ENCODE measurements at regions not wholly inside any gene's neighbourhood (a gene's known extent, or its start where the extent isn't known, plus 50 kb on each side); places are given as distances from the start of the nearest gene placed in this dataset.

DNA sequence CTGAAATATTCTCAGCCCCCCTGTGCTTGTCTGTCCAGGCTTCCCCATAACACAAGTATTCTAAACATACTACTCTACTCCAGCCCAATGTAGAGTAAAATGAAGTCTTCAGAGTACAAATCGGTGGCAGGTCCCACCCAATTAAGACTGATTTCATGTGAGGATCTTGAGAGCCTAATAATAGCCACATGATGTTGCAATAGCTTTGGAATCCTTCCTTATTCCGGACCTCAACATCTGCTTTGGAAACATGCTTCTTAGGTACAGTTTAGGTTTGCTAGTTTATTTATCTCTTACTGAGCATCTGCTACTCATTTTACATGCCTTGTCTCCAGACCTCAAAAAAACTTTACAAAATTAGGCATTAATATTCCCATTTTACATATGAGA, 207.3 kb upstream of the RAB6C start:
- Histone ChIP-seq H3F3A (replicated peaks; ENCODE audit: insufficient read depth) (no peaks in the 10 kb centered on the region), H3K9ac (no peak overlapping the region), H3K4me3 (ENCODE audit: low read depth in 2 of 2, low read length in 1 of 2) (no peak overlapping the region), H3K27me3 (ENCODE audit: insufficient read depth) (no peaks in the 10 kb centered on the region), H3K4me1 (ENCODE audit: control insufficient read depth in 1 of 2, insufficient read depth in 2 of 2, low read depth in 1 of 2, low read length in 1 of 2) (peaks cover 0 to 6% of the 10 kb centered on the region in 2 experiments; a peak in 1 of 4 replicates), H3K27ac (ENCODE audit: low read depth in 2 of 2, low read length in 1 of 2) (no peak overlapping the region), H2AFZ (ENCODE audit: low read depth) (no peak overlapping the region), H3K9me2 (no peaks in the 10 kb centered on the region), H3K4me2 (no peak overlapping the region), H3K9me3 (no peaks in the 10 kb centered on the region), H4K20me1 (ENCODE audit: insufficient read depth) (no peaks in the 10 kb centered on the region), H3K36me3 (replicated peaks in 1 of 2; ENCODE audit: control insufficient read depth in 1 of 2, insufficient read depth in 2 of 2, low read length in 1 of 2) (no peaks in the 10 kb centered on the region), H3K79me2 (ENCODE audit: insufficient read depth) (no peaks in the 10 kb centered on the region)
- no peak for TF ChIP-seq TEAD4 (IDR thresholded peaks at IDR 0.05; ENCODE audit: borderline replicate concordance, insufficient read depth)
- WGBS (ENCODE audit: low lambda C conversion rate), result 19% methylated on average over 2 of the region's 2 CpGs
- ChIA-PET CTCF (no interaction called here), POLR2A (no interaction called here)
- no peak for DNase-seq

DNA sequence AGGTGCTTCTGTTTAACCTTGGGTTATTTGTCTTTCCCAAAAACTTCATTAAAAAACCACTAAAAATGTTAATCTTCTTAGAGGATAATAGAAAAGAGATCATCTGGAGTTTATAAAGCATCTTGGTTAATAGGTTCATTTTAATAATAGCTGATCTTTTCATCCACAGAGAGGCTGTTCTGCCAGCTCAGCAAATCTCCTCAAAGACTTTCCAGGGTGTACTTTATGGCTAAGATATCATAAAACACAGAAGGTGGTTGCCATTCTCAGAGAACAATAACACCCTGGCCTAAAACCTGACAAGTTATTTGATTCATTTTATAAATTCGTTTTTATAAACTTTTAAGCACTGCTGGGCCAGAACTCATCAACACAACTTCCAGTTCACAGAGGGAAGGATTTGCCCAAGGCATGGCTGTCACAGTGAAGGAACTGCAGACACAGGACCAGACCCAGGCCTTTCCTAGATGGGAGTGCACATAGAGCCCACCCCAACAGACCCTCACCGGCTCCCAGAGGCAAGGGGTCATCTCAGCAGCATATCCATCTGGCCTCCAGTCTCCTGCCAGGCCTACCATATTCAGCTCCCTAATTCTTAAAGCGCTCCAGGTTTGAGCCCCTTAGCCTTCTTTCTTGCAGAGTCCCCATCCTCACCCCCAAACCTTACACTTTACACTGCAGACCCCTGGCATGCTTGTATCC, 203.4 kb upstream of the RAB6C start:
- Histone ChIP-seq H3K9me3 (no peaks in the 10 kb centered on the region), H3K9me2 (no peaks in the 10 kb centered on the region), H3K4me1 (ENCODE audit: control insufficient read depth in 1 of 2, insufficient read depth in 2 of 2, low read depth in 1 of 2, low read length in 1 of 2) (peaks cover 0 to 8% of the 10 kb centered on the region in 2 experiments; a peak in 1 of 4 replicates), H3F3A (replicated peaks; ENCODE audit: insufficient read depth) (no peaks in the 10 kb centered on the region), H3K27me3 (ENCODE audit: insufficient read depth) (no peaks in the 10 kb centered on the region), H3K79me2 (ENCODE audit: insufficient read depth) (no peaks in the 10 kb centered on the region), H3K4me2 (no peak overlapping the region), H3K9ac (no peak overlapping the region), H3K27ac (ENCODE audit: low read depth in 2 of 2, low read length in 1 of 2) (no peak overlapping the region), H4K20me1 (ENCODE audit: insufficient read depth) (no peaks in the 10 kb centered on the region), H3K36me3 (replicated peaks in 1 of 2; ENCODE audit: control insufficient read depth in 1 of 2, insufficient read depth in 2 of 2, low read length in 1 of 2) (no peaks in the 10 kb centered on the region), H3K4me3 (ENCODE audit: low read depth in 2 of 2, low read length in 1 of 2) (no peak overlapping the region), H2AFZ (ENCODE audit: low read depth) (no peak overlapping the region)
- 32% methylated on average over 3 of the region's 3 CpGs for WGBS (ENCODE audit: low lambda C conversion rate)
- TF ChIP-seq CHD2 (IDR thresholded peaks at IDR 0.05; ENCODE audit: low read length, partially characterized antibody), result no peak
- TF ChIP-seq ELF1 (IDR thresholded peaks at IDR 0.05), result no peak
- TF ChIP-seq, protein P1, sequence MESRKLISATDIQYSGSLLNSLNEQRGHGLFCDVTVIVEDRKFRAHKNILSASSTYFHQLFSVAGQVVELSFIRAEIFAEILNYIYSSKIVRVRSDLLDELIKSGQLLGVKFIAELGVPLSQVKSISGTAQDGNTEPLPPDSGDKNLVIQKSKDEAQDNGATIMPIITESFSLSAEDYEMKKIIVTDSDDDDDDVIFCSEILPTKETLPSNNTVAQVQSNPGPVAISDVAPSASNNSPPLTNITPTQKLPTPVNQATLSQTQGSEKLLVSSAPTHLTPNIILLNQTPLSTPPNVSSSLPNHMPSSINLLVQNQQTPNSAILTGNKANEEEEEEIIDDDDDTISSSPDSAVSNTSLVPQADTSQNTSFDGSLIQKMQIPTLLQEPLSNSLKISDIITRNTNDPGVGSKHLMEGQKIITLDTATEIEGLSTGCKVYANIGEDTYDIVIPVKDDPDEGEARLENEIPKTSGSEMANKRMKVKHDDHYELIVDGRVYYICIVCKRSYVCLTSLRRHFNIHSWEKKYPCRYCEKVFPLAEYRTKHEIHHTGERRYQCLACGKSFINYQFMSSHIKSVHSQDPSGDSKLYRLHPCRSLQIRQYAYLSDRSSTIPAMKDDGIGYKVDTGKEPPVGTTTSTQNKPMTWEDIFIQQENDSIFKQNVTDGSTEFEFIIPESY (IDR thresholded peaks at IDR 0.05; ENCODE audit: borderline replicate concordance, low read depth), result no peak
- no peak for TF ChIP-seq MEF2A (IDR thresholded peaks at IDR 0.05; ENCODE audit: borderline replicate concordance, low read depth)
- no peak for TF ChIP-seq TAF1 (IDR thresholded peaks at IDR 0.05; ENCODE audit: borderline replicate concordance, low read depth, low read length)
- TF ChIP-seq SMC3 (IDR thresholded peaks at IDR 0.05; ENCODE audit: low read depth, low read length), result no peak
- TF ChIP-seq NRF1 (IDR thresholded peaks at IDR 0.05; ENCODE audit: low read depth, low read length), result no peak
- TF ChIP-seq, protein P2, sequence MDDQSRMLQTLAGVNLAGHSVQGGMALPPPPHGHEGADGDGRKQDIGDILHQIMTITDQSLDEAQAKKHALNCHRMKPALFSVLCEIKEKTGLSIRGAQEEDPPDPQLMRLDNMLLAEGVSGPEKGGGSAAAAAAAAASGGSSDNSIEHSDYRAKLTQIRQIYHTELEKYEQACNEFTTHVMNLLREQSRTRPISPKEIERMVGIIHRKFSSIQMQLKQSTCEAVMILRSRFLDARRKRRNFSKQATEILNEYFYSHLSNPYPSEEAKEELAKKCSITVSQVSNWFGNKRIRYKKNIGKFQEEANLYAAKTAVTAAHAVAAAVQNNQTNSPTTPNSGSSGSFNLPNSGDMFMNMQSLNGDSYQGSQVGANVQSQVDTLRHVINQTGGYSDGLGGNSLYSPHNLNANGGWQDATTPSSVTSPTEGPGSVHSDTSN (IDR thresholded peaks at IDR 0.05), result no peak
- no peak for TF ChIP-seq FOXM1 (IDR thresholded peaks at IDR 0.05; ENCODE audit: low read depth)
- TF ChIP-seq, protein P3, sequence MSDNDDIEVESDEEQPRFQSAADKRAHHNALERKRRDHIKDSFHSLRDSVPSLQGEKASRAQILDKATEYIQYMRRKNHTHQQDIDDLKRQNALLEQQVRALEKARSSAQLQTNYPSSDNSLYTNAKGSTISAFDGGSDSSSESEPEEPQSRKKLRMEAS (IDR thresholded peaks at IDR 0.05; ENCODE audit: low read depth), result no peak
- no peak for TF ChIP-seq RCOR1 (IDR thresholded peaks at IDR 0.05; ENCODE audit: low read length)
- TF ChIP-seq EZH2phosphoT487 (IDR thresholded peaks at IDR 0.05; ENCODE audit: borderline replicate concordance, low read depth), result no peak
- TF ChIP-seq, protein P4, sequence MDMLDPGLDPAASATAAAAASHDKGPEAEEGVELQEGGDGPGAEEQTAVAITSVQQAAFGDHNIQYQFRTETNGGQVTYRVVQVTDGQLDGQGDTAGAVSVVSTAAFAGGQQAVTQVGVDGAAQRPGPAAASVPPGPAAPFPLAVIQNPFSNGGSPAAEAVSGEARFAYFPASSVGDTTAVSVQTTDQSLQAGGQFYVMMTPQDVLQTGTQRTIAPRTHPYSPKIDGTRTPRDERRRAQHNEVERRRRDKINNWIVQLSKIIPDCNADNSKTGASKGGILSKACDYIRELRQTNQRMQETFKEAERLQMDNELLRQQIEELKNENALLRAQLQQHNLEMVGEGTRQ (IDR thresholded peaks at IDR 0.05; ENCODE audit: borderline replicate concordance, low read depth, low read length), result no peak
- POLR2A ChIA-PET, result no interaction called here
- no peak for DNase-seq
- CTCF ChIA-PET, result interaction anchor here (0.6 to 1.1 kb wide), 2 partner anchors 20 to 34 kb away, joined by 3 read pairs; no protein-coding TSS in a partner anchor

All from SK-N-SH (cell line).